ENCODE measurements at regions not wholly inside any gene's neighbourhood (a gene's known extent, or its start where the extent isn't known, plus 50 kb on each side); places are given as distances from the start of the nearest gene placed in this dataset.

- H3K4me2 ChIP-seq (ENCODE audit: low read length) = no peak overlapping the region
- no peak overlapping the region for H3K27ac ChIP-seq (ENCODE audit: low read depth, low read length)
- no peaks in the 10 kb centered on the region for H3K4me1 ChIP-seq (ENCODE audit: control insufficient read depth, low read length)
Observed at GRCh38 chr10:128865436-128866195, 601.4 kb upstream of the MGMT start.

DNA sequence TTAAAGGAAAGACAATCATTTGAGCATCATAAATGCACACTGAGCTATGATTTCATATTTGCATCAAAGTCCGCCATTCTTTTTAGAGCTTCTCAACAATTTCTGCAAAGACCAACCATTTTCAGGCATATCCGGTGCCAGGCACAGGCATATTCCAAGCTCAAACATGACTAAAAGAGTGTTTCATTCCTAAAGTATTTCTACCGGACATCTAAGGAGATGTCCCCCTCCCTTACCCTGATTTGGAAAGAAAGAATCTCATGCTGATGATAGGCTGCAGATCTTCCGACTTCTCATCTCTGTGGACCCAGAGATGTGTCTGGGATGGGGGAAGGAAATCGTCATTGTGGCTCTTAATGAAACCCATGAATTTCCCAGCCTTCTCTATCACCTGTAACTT, 600.5 kb upstream of the MGMT start:
- no peaks in the 10 kb centered on the region for H4K20me1 ChIP-seq (ENCODE audit: control insufficient read depth, insufficient read depth, low read depth, low read length)

More at GRCh38 chr10:128865436-128866195, 601.4 kb upstream of the MGMT start:
- Histone ChIP-seq H3K9me3 (ENCODE audit: control insufficient read depth, insufficient read depth, low read length) (no peaks in the 10 kb centered on the region), H3K36me3 (ENCODE audit: control insufficient read depth, low read length) (no peaks in the 10 kb centered on the region), H3K9me2 (replicated peaks; ENCODE audit: control insufficient read depth, low read length) (no peaks in the 10 kb centered on the region), H3K4me3 (ENCODE audit: low read length) (no peak overlapping the region), H3F3A (ENCODE audit: control insufficient read depth, insufficient read depth) (no peaks in the 10 kb centered on the region), H4K20me1 (ENCODE audit: control insufficient read depth, insufficient read depth, low read depth, low read length) (no peaks in the 10 kb centered on the region), H3K27me3 (ENCODE audit: control insufficient read depth, low read length) (no peaks in the 10 kb centered on the region), H3K79me2 (ENCODE audit: control insufficient read depth, low read length) (no peaks in the 10 kb centered on the region)
- TF ChIP-seq, protein P1, sequence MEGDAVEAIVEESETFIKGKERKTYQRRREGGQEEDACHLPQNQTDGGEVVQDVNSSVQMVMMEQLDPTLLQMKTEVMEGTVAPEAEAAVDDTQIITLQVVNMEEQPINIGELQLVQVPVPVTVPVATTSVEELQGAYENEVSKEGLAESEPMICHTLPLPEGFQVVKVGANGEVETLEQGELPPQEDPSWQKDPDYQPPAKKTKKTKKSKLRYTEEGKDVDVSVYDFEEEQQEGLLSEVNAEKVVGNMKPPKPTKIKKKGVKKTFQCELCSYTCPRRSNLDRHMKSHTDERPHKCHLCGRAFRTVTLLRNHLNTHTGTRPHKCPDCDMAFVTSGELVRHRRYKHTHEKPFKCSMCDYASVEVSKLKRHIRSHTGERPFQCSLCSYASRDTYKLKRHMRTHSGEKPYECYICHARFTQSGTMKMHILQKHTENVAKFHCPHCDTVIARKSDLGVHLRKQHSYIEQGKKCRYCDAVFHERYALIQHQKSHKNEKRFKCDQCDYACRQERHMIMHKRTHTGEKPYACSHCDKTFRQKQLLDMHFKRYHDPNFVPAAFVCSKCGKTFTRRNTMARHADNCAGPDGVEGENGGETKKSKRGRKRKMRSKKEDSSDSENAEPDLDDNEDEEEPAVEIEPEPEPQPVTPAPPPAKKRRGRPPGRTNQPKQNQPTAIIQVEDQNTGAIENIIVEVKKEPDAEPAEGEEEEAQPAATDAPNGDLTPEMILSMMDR (IDR thresholded peaks at IDR 0.05; ENCODE audit: low read depth, low read length, poor library complexity, severe bottlenecking) = no peak
- no peak for TF ChIP-seq EZH2phosphoT487 (IDR thresholded peaks at IDR 0.05; ENCODE audit: borderline replicate concordance, low read length)

DNA sequence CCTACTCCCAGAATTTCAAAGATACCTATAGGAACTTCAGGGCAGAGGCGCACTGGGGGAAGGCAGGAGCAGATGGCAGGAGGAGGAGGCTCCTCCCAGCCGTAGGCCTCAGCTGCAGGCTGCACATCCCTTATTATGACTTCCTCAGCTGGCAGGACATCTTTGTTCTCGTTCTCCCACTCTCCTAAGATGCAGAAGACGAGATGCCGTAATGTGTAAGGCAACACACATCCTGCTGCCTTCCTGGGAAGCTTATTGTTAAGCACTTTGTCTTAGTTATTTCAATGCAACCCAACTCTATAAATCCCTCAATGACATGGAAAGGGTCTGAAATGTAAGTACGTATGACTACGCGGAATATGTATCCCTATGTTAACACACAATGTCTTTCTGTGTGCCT, 599.8 kb upstream of the MGMT start:
- Histone ChIP-seq H3K9me3 (ENCODE audit: control insufficient read depth, insufficient read depth, low read length) (no peaks in the 10 kb centered on the region), H3K9me2 (replicated peaks; ENCODE audit: control insufficient read depth, low read length) (no peaks in the 10 kb centered on the region), H3K27ac (ENCODE audit: low read depth, low read length) (no peak overlapping the region), H3K4me3 (ENCODE audit: low read length) (no peak overlapping the region), H3K27me3 (ENCODE audit: control insufficient read depth, low read length) (no peaks in the 10 kb centered on the region), H3K4me1 (ENCODE audit: control insufficient read depth, low read length) (no peaks in the 10 kb centered on the region), H3K36me3 (ENCODE audit: control insufficient read depth, low read length) (no peaks in the 10 kb centered on the region), H3F3A (ENCODE audit: control insufficient read depth, insufficient read depth) (no peaks in the 10 kb centered on the region), H4K20me1 (ENCODE audit: control insufficient read depth, insufficient read depth, low read depth, low read length) (no peaks in the 10 kb centered on the region), H3K79me2 (ENCODE audit: control insufficient read depth, low read length) (no peaks in the 10 kb centered on the region), H3K4me2 (ENCODE audit: low read length) (no peak overlapping the region)
- no peak for TF ChIP-seq EZH2phosphoT487 (IDR thresholded peaks at IDR 0.05; ENCODE audit: borderline replicate concordance, low read length)
- TF ChIP-seq, protein P1 (IDR thresholded peaks at IDR 0.05; ENCODE audit: low read depth, low read length, poor library complexity, severe bottlenecking) = no peak

More for the DNA sequence above, 600.5 kb upstream of the MGMT start:
- H3K4me1 ChIP-seq (ENCODE audit: control insufficient read depth, low read length) = no peaks in the 10 kb centered on the region
- no peaks in the 10 kb centered on the region for H3K9me2 ChIP-seq (replicated peaks; ENCODE audit: control insufficient read depth, low read length)
- H3F3A ChIP-seq (ENCODE audit: control insufficient read depth, insufficient read depth) = no peaks in the 10 kb centered on the region
- no peak overlapping the region for H3K4me2 ChIP-seq (ENCODE audit: low read length)
- H3K9me3 ChIP-seq (ENCODE audit: control insufficient read depth, insufficient read depth, low read length) = no peaks in the 10 kb centered on the region
- no peaks in the 10 kb centered on the region for H3K27me3 ChIP-seq (ENCODE audit: control insufficient read depth, low read length)
- H3K36me3 ChIP-seq (ENCODE audit: control insufficient read depth, low read length) = no peaks in the 10 kb centered on the region
- TF ChIP-seq EZH2phosphoT487 (IDR thresholded peaks at IDR 0.05; ENCODE audit: borderline replicate concordance, low read length) = no peak
- TF ChIP-seq, protein P1 (IDR thresholded peaks at IDR 0.05; ENCODE audit: low read depth, low read length, poor library complexity, severe bottlenecking) = no peak
- H3K79me2 ChIP-seq (ENCODE audit: control insufficient read depth, low read length) = no peaks in the 10 kb centered on the region
- H3K4me3 ChIP-seq (ENCODE audit: low read length) = no peak overlapping the region
- H3K27ac ChIP-seq (ENCODE audit: low read depth, low read length) = no peak overlapping the region

All from DOHH2 (cell line).